Trophoblast cell (in vitro differentiated cells and primary cell): ENCODE measurements at regions not wholly inside any gene's neighbourhood (a gene's known extent, or its start where the extent isn't known, plus 50 kb on each side); places are given as distances from the start of the nearest gene placed in this dataset.

Experiments
- DNase-seq, 2 donors: peaks; one replicate each; pipeline ENCODE4 v3.0.0-alpha.2; 2016
- H2AFZ ChIP-seq: 2 replicates; pipeline ENCODE4 v1.6.1; 2013; ENCODE audit warnings: low read length, moderate library complexity, mild to moderate bottlenecking; ENCODE audit not compliant: insufficient read depth, poor library complexity
- H2AK5ac ChIP-seq: 2 replicates; pipeline ENCODE4 v1.6.1; 2013; ENCODE audit warnings: mild to moderate bottlenecking, low read length
- H2BK120ac ChIP-seq: 2 replicates; pipeline ENCODE4 v1.6.1; 2013; ENCODE audit warnings: low read length, mild to moderate bottlenecking, moderate library complexity; ENCODE audit not compliant: insufficient read depth, poor library complexity
- H2BK12ac ChIP-seq: 2 replicates; pipeline ENCODE4 v1.6.1; 2013; ENCODE audit warnings: mild to moderate bottlenecking, low read length, moderate library complexity
- H2BK5ac ChIP-seq: 2 replicates; pipeline ENCODE4 v1.6.1; 2013; ENCODE audit warnings: low read length, low read depth, moderate library complexity, mild to moderate bottlenecking; ENCODE audit not compliant: poor library complexity
- H3K14ac ChIP-seq: 2 replicates; pipeline ENCODE4 v1.6.1; 2013; ENCODE audit warnings: mild to moderate bottlenecking, low read length
- H3K18ac ChIP-seq: 2 replicates; pipeline ENCODE4 v1.6.1; 2013; ENCODE audit warnings: mild to moderate bottlenecking, low read length
- H3K23ac ChIP-seq: 2 replicates; pipeline ENCODE4 v1.6.1; 2013; ENCODE audit warnings: low read length
- H3K27ac ChIP-seq: 2 replicates; pipeline ENCODE4 v1.5.1; 2013; ENCODE audit warnings: low read depth, mild to moderate bottlenecking, inconsistent platforms, low read length, moderate library complexity
- H3K27me3 ChIP-seq: 2 replicates; pipeline ENCODE4 v1.6.1; 2013; ENCODE audit warnings: inconsistent platforms, mild to moderate bottlenecking, low read length, moderate library complexity; ENCODE audit not compliant: insufficient read depth
- H3K36me3 ChIP-seq, 2 experiments: 1 replicate in 1 of 2; 2 replicates in 1 of 2; pipeline ENCODE4 v1.6.1; 2013; ENCODE audit warnings: low read length in 2 of 2, mild to moderate bottlenecking in 2 of 2, moderate library complexity in 1 of 2; ENCODE audit not compliant: insufficient read depth in 2 of 2, control insufficient read depth in 1 of 2
- H3K4ac ChIP-seq: 2 replicates; pipeline ENCODE4 v1.6.1; 2013; ENCODE audit warnings: low read depth, mild to moderate bottlenecking, low read length, moderate library complexity
- H3K4me1 ChIP-seq, 2 experiments: 1 replicate in 1 of 2; 2 replicates in 1 of 2; pipeline ENCODE4 v1.6.1; 2013; ENCODE audit warnings: low read length in 2 of 2, mild to moderate bottlenecking in 2 of 2, moderate library complexity in 1 of 2; ENCODE audit not compliant: insufficient read depth in 2 of 2, control insufficient read depth in 1 of 2
- H3K4me2 ChIP-seq: 2 replicates; pipeline ENCODE4 v1.6.1; 2013; ENCODE audit warnings: inconsistent platforms, mild to moderate bottlenecking, low read length, moderate library complexity
- H3K4me3 ChIP-seq: 2 replicates; pipeline ENCODE4 v1.5.1; 2013; ENCODE audit warnings: mild to moderate bottlenecking, low read depth, low read length, inconsistent platforms
- H3K79me1 ChIP-seq: one replicate; pipeline ENCODE4 v1.6.1; 2013; ENCODE audit warnings: low read length
- H3K79me2 ChIP-seq: 2 replicates; pipeline ENCODE4 v1.6.1; 2013; ENCODE audit warnings: low read length, mild to moderate bottlenecking; ENCODE audit not compliant: control insufficient read depth, insufficient read depth, poor library complexity
- H3K9ac ChIP-seq: 2 replicates; pipeline ENCODE4 v1.6.1; 2013; ENCODE audit warnings: mild to moderate bottlenecking, low read length
- H3K9me3 ChIP-seq: 2 replicates; pipeline ENCODE4 v1.6.1; 2013; ENCODE audit warnings: low read depth, mild to moderate bottlenecking, control low read depth, inconsistent platforms, low read length; ENCODE audit not compliant: insufficient read depth
- H4K12ac ChIP-seq: 2 replicates; pipeline ENCODE4 v1.6.1; 2013; ENCODE audit warnings: low read depth, mild to moderate bottlenecking, low read length, moderate library complexity
- H4K8ac ChIP-seq: 2 replicates; pipeline ENCODE4 v1.6.1; 2013; ENCODE audit warnings: low read depth, mild to moderate bottlenecking, low read length, moderate library complexity
- H4K91ac ChIP-seq: one replicate; pipeline ENCODE4 v1.6.1; 2013; ENCODE audit warnings: low read depth, mild to moderate bottlenecking, low read length, moderate library complexity
- WGBS: extraction: QIAGEN DNeasy Blood & Tissue Kit; methylation state at CpG from one replicate; pipeline ENCODE4 v1.1.7; 2013; ENCODE audit warnings: missing lambda C conversion rate; ENCODE audit not compliant: insufficient read length, insufficient coverage; ENCODE audit errors: extremely low coverage; 5-methylcytosine and 5-hydroxymethylcytosine counted together

GRCh38 chr4:132123870-132124623 is 1025.0 kb upstream of the PCDH10 start:
- H3K4me1 ChIP-seq: no peaks in the 10 kb centered on the region
- no peak overlapping the region for H3K14ac ChIP-seq
- H3K36me3 ChIP-seq: no peaks in the 10 kb centered on the region
- no peak overlapping the region for H2AFZ ChIP-seq
- no peak overlapping the region for H4K12ac ChIP-seq
- WGBS: no CpG with 5 or more reads among the region's 15 CpGs
- H2BK5ac ChIP-seq: no peak overlapping the region
- H3K9me3 ChIP-seq: no peaks in the 10 kb centered on the region
- H3K18ac ChIP-seq: no peak overlapping the region
- H3K23ac ChIP-seq: no peak overlapping the region
- H2BK120ac ChIP-seq: no peak overlapping the region
- no peak overlapping the region for H4K8ac ChIP-seq
- H2AK5ac ChIP-seq: no peak overlapping the region
- H3K4ac ChIP-seq: no peak overlapping the region
- H3K4me3 ChIP-seq: no peak overlapping the region
- DNase-seq: peak in 1 of 2 donors; percentile 2
- H3K79me2 ChIP-seq: no peaks in the 10 kb centered on the region
- no peak overlapping the region for H4K91ac ChIP-seq
- no peak overlapping the region for H3K9ac ChIP-seq
- H3K27ac ChIP-seq: no peak overlapping the region
- no peak overlapping the region for H2BK12ac ChIP-seq
- no peaks in the 10 kb centered on the region for H3K79me1 ChIP-seq
- no peaks in the 10 kb centered on the region for H3K27me3 ChIP-seq
- no peak overlapping the region for H3K4me2 ChIP-seq

GRCh38 chr4:132124624-132124974 is 1024.5 kb upstream of the PCDH10 start:
- H3K4me2 ChIP-seq: no peak overlapping the region
- no peak overlapping the region for H2BK120ac ChIP-seq
- no peaks in the 10 kb centered on the region for H3K36me3 ChIP-seq
- no peak overlapping the region for H3K18ac ChIP-seq
- no peak overlapping the region for H4K8ac ChIP-seq
- H3K27ac ChIP-seq: no peak overlapping the region
- no peak overlapping the region for H3K4ac ChIP-seq
- no peaks in the 10 kb centered on the region for H3K4me1 ChIP-seq
- no peak overlapping the region for H4K91ac ChIP-seq
- H3K23ac ChIP-seq: no peak overlapping the region
- H3K14ac ChIP-seq: no peak overlapping the region
- H2BK5ac ChIP-seq: no peak overlapping the region
- WGBS: no CpG with 5 or more reads among the region's 1 CpG
- H3K9me3 ChIP-seq: no peaks in the 10 kb centered on the region
- H2BK12ac ChIP-seq: no peak overlapping the region
- no peak overlapping the region for H3K4me3 ChIP-seq
- no peak overlapping the region for H3K9ac ChIP-seq
- no peak for DNase-seq
- H3K79me1 ChIP-seq: no peaks in the 10 kb centered on the region
- H2AFZ ChIP-seq: no peak overlapping the region
- H3K27me3 ChIP-seq: no peaks in the 10 kb centered on the region
- H3K79me2 ChIP-seq: no peaks in the 10 kb centered on the region
- no peak overlapping the region for H2AK5ac ChIP-seq
- H4K12ac ChIP-seq: no peak overlapping the region

DNA sequence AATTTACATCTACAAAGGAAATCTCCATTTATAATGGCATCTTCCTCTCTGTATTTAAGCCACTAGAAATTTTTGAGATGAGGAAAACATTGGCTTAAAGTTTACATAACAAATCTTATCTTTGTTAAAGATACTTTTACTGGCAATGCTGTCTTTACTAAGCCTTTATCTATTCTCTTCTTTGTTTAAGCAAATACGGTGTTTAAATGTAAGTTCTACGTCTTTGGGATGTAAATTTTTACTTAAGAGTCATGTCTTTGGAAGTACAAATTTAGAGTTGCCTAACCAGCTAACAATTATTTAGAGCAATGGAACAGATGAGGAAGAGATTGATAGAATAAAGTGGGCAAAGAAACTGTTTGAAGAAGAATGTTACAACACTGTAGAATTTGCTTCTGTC is 1024.0 kb upstream of the PCDH10 start:
- no peak overlapping the region for H2AFZ ChIP-seq
- no peak overlapping the region for H2AK5ac ChIP-seq
- H3K4ac ChIP-seq: no peak overlapping the region
- no peaks in the 10 kb centered on the region for H3K79me2 ChIP-seq
- DNase-seq: no peak
- no peak overlapping the region for H4K12ac ChIP-seq
- WGBS: no CpG with 5 or more reads among the region's 2 CpGs
- H3K9me3 ChIP-seq: no peaks in the 10 kb centered on the region
- no peak overlapping the region for H4K8ac ChIP-seq
- H3K9ac ChIP-seq: no peak overlapping the region
- H4K91ac ChIP-seq: no peak overlapping the region
- no peak overlapping the region for H3K27ac ChIP-seq
- no peak overlapping the region for H3K18ac ChIP-seq
- no peak overlapping the region for H3K23ac ChIP-seq
- no peak overlapping the region for H3K4me3 ChIP-seq
- no peaks in the 10 kb centered on the region for H3K36me3 ChIP-seq
- no peak overlapping the region for H3K14ac ChIP-seq
- H2BK5ac ChIP-seq: no peak overlapping the region
- no peaks in the 10 kb centered on the region for H3K27me3 ChIP-seq
- H3K4me2 ChIP-seq: no peak overlapping the region
- H3K4me1 ChIP-seq: no peaks in the 10 kb centered on the region
- no peak overlapping the region for H2BK120ac ChIP-seq
- no peak overlapping the region for H2BK12ac ChIP-seq
- H3K79me1 ChIP-seq: no peaks in the 10 kb centered on the region

GRCh38 chr4:132132433-132132832 is 1016.7 kb upstream of the PCDH10 start:
- no peak overlapping the region for H4K8ac ChIP-seq
- H3K4me3 ChIP-seq: no peak overlapping the region
- no peak overlapping the region for H2BK5ac ChIP-seq
- no peak overlapping the region for H3K23ac ChIP-seq
- H4K91ac ChIP-seq: no peak overlapping the region
- no peak overlapping the region for H2AFZ ChIP-seq
- no peak overlapping the region for H2AK5ac ChIP-seq
- H2BK120ac ChIP-seq: no peak overlapping the region
- no peaks in the 10 kb centered on the region for H3K79me2 ChIP-seq
- H3K18ac ChIP-seq: no peak overlapping the region
- H3K36me3 ChIP-seq: no peaks in the 10 kb centered on the region
- H3K14ac ChIP-seq: no peak overlapping the region
- H2BK12ac ChIP-seq: no peak overlapping the region
- no peak overlapping the region for H4K12ac ChIP-seq
- no peaks in the 10 kb centered on the region for H3K79me1 ChIP-seq
- H3K27me3 ChIP-seq: no peaks in the 10 kb centered on the region
- H3K4me1 ChIP-seq: no peaks in the 10 kb centered on the region
- WGBS: no CpG with 5 or more reads among the region's 2 CpGs
- H3K27ac ChIP-seq: no peak overlapping the region
- no peak overlapping the region for H3K4me2 ChIP-seq
- H3K9ac ChIP-seq: no peak overlapping the region
- H3K4ac ChIP-seq: no peak overlapping the region
- H3K9me3 ChIP-seq: no peaks in the 10 kb centered on the region
- DNase-seq: no peak
